Neural progenitor cell (in vitro differentiated cells): ENCODE measurements at regions not wholly inside any gene's neighbourhood (a gene's known extent, or its start where the extent isn't known, plus 50 kb on each side); places are given as distances from the start of the nearest gene placed in this dataset.

ENCODE experiments used
- DNase-seq: peaks from one replicate; pipeline ENCODE4 v3.0.0-alpha.2; 2016; ENCODE audit warnings: low spot score
- H2AFZ ChIP-seq: fragments of 200-600 bp; sonication (generic); replicated peaks from 2 replicates; pipeline ENCODE4 v1.6.1; 2016; ENCODE audit warnings: antibody characterized with exemption
- H3F3A ChIP-seq: fragments of 200-600 bp; sonication (generic); 2 replicates; pipeline ENCODE4 v1.6.1; 2016; ENCODE audit warnings: antibody characterized with exemption, low read depth
- H3K27ac ChIP-seq: fragments of 200-600 bp; sonication (generic); 2 replicates; pipeline ENCODE4 v1.5.1; 2016; ENCODE audit warnings: mild to moderate bottlenecking
- H3K27me3 ChIP-seq: fragments of 200-600 bp; sonication (generic); 2 replicates; pipeline ENCODE4 v1.6.1; 2016; ENCODE audit warnings: mild to moderate bottlenecking, moderate library complexity
- H3K36me3 ChIP-seq: fragments of 200-600 bp; sonication (generic); 2 replicates; pipeline ENCODE4 v1.5.1; 2016
- H3K4me1 ChIP-seq: fragments of 200-600 bp; sonication (generic); 2 replicates; pipeline ENCODE4 v1.6.1; 2016; ENCODE audit warnings: mixed run types
- H3K4me2 ChIP-seq: fragments of 200-600 bp; sonication (generic); 2 replicates; pipeline ENCODE4 v1.6.1; 2016
- H3K4me3 ChIP-seq: fragments of 200-600 bp; sonication (generic); 2 replicates; pipeline ENCODE4 v1.5.1; 2016
- H3K79me2 ChIP-seq: fragments of 200-600 bp; sonication (generic); 2 replicates; pipeline ENCODE4 v1.6.1; 2016; ENCODE audit warnings: low read depth
- H3K9ac ChIP-seq: fragments of 200-600 bp; sonication (generic); 2 replicates; pipeline ENCODE4 v1.6.1; 2016
- H3K9me3 ChIP-seq: fragments of 200-600 bp; sonication (generic); 2 replicates; pipeline ENCODE4 v1.5.1; 2016; ENCODE audit warnings: low read depth
- H4K20me1 ChIP-seq: fragments of 200-600 bp; sonication (generic); 2 replicates; pipeline ENCODE4 v1.6.1; 2016; ENCODE audit warnings: low read depth
- H3K27ac Mint-ChIP-seq: 3 replicates; pipeline ENCODE4 v1.8.0; 2021; ENCODE audit warnings: mixed read lengths
- H3K27me3 Mint-ChIP-seq: 2 replicates; pipeline ENCODE4 v1.8.0; 2022; ENCODE audit warnings: low read depth, mild to moderate bottlenecking, inconsistent platforms, moderate library complexity, mixed read lengths; ENCODE audit not compliant: insufficient read depth
- H3K36me3 Mint-ChIP-seq: 3 replicates; pipeline ENCODE4 v1.8.0; 2021; ENCODE audit warnings: mixed read lengths
- H3K4me1 Mint-ChIP-seq: 3 replicates; pipeline ENCODE4 v1.8.0; 2021; ENCODE audit warnings: mixed read lengths
- H3K4me3 Mint-ChIP-seq: 3 replicates; pipeline ENCODE4 v1.8.0; 2021; ENCODE audit warnings: mild to moderate bottlenecking, moderate library complexity, mixed read lengths
- H3K9me3 Mint-ChIP-seq: 3 replicates; pipeline ENCODE4 v1.8.0; 2020; ENCODE audit warnings: mixed read lengths
- CTCF ChIP-seq: fragments of 200-600 bp; sonication (generic); IDR thresholded peaks from 2 replicates; pipeline ENCODE4 v1.5.1; 2017; ENCODE audit warnings: antibody characterized with exemption, mild to moderate bottlenecking
- EZH2 ChIP-seq: fragments of 200-600 bp; sonication (generic); IDR thresholded peaks from 2 replicates; pipeline ENCODE4 v1.6.1; 2017; ENCODE audit warnings: antibody characterized with exemption, mild to moderate bottlenecking, moderate library complexity
- EZH2phosphoT487 ChIP-seq: fragments of 200-600 bp; sonication (generic); IDR thresholded peaks from 2 replicates; pipeline ENCODE4 v1.6.1; 2017; ENCODE audit warnings: antibody characterized with exemption

- Mint-ChIP-seq H3K27me3 (peaks cover 8% of the 10 kb centered on the region), H3K36me3 (no peaks in the 10 kb centered on the region), H3K4me3 (no peak overlapping the region), H3K4me1 (peaks cover 14% of the 10 kb centered on the region), H3K9me3 (no peaks in the 10 kb centered on the region), H3K27ac (no peak overlapping the region)
- Histone ChIP-seq H4K20me1 (peaks cover 11% of the 10 kb centered on the region), H3K27me3 (no peaks in the 10 kb centered on the region), H3K4me3 (no peak overlapping the region), H3K79me2 (no peaks in the 10 kb centered on the region), H3F3A (no peaks in the 10 kb centered on the region), H3K9me3 (peaks cover 2% of the 10 kb centered on the region), H3K4me1 (peaks cover 11% of the 10 kb centered on the region), H3K36me3 (no peaks in the 10 kb centered on the region), H3K9ac (no peak overlapping the region), H3K27ac (no peak overlapping the region), H3K4me2 (no peak overlapping the region), H2AFZ (no peak overlapping the region)
- no peak for TF ChIP-seq EZH2
- TF ChIP-seq CTCF, result no peak
- no peak for TF ChIP-seq EZH2phosphoT487
- no peak for DNase-seq
Observed at GRCh38 chr20:58046311-58046710, 182.1 kb downstream of the ANKRD60 start.

GRCh38 chr20:58045579-58045978 is 182.9 kb downstream of the ANKRD60 start:
- no peak for TF ChIP-seq EZH2phosphoT487
- no peak for TF ChIP-seq EZH2
- TF ChIP-seq CTCF, result no peak
- DNase-seq, result no peak
- Histone ChIP-seq H2AFZ (no peak overlapping the region), H3F3A (no peaks in the 10 kb centered on the region), H3K4me1 (peaks cover 13% of the 10 kb centered on the region), H3K27ac (no peak overlapping the region), H3K4me3 (no peak overlapping the region), H3K27me3 (no peaks in the 10 kb centered on the region), H4K20me1 (peaks cover 11% of the 10 kb centered on the region), H3K79me2 (no peaks in the 10 kb centered on the region), H3K9ac (no peak overlapping the region), H3K36me3 (no peaks in the 10 kb centered on the region), H3K4me2 (no peak overlapping the region), H3K9me3 (no peaks in the 10 kb centered on the region)
- Mint-ChIP-seq H3K4me3 (no peak overlapping the region), H3K9me3 (no peaks in the 10 kb centered on the region), H3K4me1 (peaks cover 22% of the 10 kb centered on the region), H3K36me3 (no peaks in the 10 kb centered on the region), H3K27ac (no peak overlapping the region), H3K27me3 (peaks cover 8% of the 10 kb centered on the region)

- Histone ChIP-seq H3K79me2 (no peaks in the 10 kb centered on the region), H3K9ac (no peak overlapping the region), H4K20me1 (peaks cover 11% of the 10 kb centered on the region), H2AFZ (no peak overlapping the region), H3K36me3 (no peaks in the 10 kb centered on the region), H3K4me2 (no peak overlapping the region), H3K4me1 (peaks cover 17% of the 10 kb centered on the region), H3F3A (no peaks in the 10 kb centered on the region), H3K27ac (no peak overlapping the region), H3K9me3 (no peaks in the 10 kb centered on the region), H3K27me3 (no peaks in the 10 kb centered on the region), H3K4me3 (no peak overlapping the region)
- no peak overlapping the region for H3K4me3 Mint-ChIP-seq
- no peak for DNase-seq
- TF ChIP-seq EZH2, result no peak
- TF ChIP-seq CTCF, result no peak
- TF ChIP-seq EZH2phosphoT487, result no peak
- H3K9me3 Mint-ChIP-seq, result no peaks in the 10 kb centered on the region
- H3K4me1 Mint-ChIP-seq, result peaks cover 26% of the 10 kb centered on the region
- no peak overlapping the region for H3K27ac Mint-ChIP-seq
- no peaks in the 10 kb centered on the region for H3K36me3 Mint-ChIP-seq
- peaks cover 8% of the 10 kb centered on the region for H3K27me3 Mint-ChIP-seq
Observed at GRCh38 chr20:58044931-58045555, 183.4 kb downstream of the ANKRD60 start.
